CD1c-positive myeloid dendritic cell (primary cell): ENCODE measurements at regions not wholly inside any gene's neighbourhood (a gene's known extent, or its start where the extent isn't known, plus 50 kb on each side); places are given as distances from the start of the nearest gene placed in this dataset.
"Not testable (repeated sequence)": the region's sequence is repeated elsewhere in the genome, so short reads cannot be mapped to it uniquely, and the experiment has no call there.

Source experiments
- DNase-seq: peaks from one replicate; pipeline ENCODE4 v3.0.0-alpha.2; 2016; ENCODE audit errors: extremely low spot score

GRCh38 chr11:71721840-71722239, 111.2 kb upstream of the DEFB108B start:
- DNase-seq = not testable (repeated sequence)

DNA sequence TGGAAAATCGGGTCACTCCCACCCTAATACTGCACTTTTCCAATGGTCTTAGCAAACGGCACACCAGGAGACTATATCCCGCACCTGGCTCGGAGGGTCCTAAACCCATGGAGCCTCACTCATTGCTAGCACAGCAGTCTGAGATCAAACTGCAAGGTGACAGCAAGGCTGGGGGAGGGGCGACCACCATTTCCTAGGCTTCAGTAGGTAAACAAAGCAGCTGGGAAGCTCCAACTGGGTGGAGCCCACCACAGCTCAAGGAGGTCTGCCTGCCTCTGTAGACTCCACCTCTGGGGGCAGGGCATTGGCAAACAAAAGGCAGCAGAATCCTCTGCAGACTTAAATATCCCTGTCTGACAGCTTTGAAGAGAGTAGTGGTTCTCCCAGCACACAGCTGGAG, 109.0 kb upstream of the DEFB108B start:
- DNase-seq = not testable (repeated sequence)

DNA sequence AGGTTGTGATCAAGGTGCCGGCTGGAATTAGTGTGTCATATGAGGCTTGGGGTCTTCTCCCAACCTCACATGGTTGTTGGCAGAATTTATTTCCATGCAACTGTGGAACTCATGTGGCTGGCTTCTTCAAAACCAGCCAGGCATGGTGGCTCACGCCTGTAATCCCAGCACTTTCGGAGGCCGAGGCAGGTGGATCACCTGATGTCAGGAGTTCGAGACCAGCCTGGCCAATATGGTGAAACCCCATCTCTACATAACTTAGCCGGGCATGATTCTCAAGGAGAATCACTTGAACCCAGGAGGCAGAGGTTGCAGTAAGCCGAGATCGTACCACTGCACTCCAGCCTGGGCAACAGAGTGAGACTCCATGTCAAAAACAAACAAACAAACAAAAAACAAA, 102.3 kb upstream of the DEFB108B start:
- DNase-seq = not testable (repeated sequence)

DNA sequence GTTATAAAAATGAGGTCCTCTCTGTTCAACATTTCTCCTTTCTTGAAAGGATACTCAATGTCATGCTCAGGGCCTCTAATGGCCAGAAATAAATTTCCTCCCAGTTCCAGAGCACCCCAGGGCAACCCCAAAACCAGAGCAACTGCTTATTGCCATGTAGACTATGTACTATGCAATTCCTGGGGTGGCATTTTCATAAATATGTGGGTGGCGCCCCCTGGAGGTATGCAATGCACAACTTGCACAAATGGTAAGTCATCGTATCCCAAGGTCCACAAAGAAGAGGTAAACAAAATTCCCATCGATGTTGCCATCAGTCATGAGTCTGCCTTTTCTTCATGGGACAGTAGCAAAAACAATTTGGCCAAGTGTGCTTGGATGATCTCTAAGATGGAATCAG, 98.6 kb upstream of the DEFB108B start:
- not testable (repeated sequence) for DNase-seq

DNA sequence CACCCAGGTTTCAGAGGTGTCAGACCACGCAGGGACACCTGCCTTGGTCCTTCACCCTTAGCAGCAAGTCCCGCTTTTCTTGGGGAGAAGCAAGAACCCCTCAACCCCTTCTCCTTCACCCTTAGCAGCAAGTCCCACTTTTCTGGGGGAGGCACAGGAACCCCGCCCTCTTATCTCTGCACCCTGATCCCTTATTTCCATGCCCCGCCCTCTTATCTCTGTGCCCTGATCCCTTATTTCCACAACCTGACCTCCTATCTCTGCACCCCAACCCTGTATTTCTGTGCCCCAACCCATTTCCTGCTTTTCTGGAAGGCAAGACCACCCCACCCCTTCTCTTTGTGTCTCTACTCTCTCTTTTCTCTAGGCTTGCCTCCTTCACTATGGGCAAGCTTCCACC, 94.7 kb upstream of the DEFB108B start:
- not testable (repeated sequence) for DNase-seq

- not testable (repeated sequence) for DNase-seq
These were observed 89.6 kb upstream of the DEFB108B start for GRCh38 chr11:71743385-71743784.

DNA sequence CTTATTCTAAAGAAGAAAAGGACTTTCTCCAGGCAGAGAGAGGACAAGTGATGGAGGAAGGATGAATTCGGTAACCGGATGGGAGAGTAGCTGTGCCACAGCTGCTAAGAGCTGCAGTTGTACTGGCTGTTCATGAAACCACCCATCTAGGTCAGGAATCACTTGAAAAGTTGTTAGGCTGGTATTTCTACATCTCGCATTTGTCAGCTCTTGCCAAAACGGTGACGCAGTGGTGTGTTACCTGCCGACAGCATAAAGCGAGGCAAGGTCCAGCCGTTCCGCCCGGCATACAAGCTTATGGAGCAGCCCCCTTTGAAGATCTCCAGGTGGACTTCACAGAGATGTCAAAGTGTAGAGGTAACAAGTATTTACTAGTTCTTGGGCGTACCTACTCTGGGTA, 87.3 kb upstream of the DEFB108B start:
- not testable (repeated sequence) for DNase-seq

DNA sequence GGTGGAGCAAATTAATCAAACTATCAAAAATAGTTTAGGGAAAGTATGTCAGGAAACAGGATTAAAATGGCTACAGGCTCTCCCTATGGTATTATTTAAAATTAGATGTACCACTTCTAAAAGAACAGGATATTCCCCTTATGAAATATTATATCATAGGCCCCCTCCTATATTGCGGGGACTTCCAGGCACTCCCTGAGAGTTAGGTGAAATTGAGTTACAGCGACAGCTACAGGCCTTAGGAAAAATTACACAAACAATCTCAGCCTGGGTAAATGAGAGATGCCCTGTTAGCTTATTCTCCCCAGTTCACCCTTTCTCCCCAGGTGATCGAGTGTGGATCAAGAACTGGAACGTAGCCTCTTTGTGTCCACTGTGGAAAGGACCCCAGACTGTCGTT, 86.7 kb upstream of the DEFB108B start:
- DNase-seq = not testable (repeated sequence)

DNA sequence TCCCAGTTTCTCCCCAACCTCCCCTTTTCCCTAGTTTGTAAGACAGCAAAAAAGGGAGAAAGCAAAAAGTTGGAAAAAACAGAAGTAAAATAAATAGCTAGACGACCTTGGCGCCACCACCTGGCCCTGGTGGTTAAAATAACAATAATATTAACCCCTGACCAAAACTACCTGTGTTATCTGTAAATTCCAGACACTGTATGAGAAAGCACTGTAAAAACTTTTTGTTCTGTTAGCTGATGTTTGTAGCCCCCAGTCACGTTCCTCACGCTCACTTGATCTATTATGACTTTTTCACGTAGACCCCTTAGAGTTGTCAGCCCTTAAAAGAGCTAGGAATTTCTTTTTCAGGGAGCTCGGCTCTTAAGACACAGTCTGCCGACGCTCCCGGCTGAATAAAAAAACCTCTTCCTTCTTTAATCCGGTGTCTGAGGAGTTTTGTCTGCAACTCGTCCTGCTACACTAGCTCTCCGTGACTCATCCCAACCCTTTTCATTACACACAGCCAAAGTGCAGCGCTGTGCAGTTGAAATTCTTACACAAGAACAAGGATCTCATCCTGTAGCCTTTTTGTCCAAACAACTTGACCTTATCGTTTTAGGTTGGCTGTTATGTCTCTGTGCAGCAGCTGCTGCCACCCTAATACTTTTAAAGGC, 83.9 kb upstream of the DEFB108B start:
- not testable (repeated sequence) for DNase-seq

DNA sequence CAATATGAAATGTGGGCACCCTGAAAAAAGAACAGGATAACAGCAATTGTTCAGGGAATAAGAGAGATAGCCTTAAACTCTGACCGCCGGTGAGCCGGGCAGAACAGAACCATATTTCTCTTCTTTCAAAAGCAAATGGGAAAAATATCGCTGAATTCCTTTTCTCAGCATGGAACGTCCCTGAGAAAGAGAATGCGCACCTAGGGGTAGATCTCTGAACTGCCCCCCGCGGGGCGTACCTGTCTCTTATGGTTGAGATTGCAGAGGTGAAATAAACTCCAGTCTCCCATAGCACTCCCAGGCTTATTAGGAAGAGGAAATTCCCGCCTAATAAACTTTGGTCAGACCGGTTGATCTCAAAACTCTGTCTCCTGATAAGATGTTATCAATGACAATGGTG, 82.1 kb upstream of the DEFB108B start:
- not testable (repeated sequence) for DNase-seq

DNA sequence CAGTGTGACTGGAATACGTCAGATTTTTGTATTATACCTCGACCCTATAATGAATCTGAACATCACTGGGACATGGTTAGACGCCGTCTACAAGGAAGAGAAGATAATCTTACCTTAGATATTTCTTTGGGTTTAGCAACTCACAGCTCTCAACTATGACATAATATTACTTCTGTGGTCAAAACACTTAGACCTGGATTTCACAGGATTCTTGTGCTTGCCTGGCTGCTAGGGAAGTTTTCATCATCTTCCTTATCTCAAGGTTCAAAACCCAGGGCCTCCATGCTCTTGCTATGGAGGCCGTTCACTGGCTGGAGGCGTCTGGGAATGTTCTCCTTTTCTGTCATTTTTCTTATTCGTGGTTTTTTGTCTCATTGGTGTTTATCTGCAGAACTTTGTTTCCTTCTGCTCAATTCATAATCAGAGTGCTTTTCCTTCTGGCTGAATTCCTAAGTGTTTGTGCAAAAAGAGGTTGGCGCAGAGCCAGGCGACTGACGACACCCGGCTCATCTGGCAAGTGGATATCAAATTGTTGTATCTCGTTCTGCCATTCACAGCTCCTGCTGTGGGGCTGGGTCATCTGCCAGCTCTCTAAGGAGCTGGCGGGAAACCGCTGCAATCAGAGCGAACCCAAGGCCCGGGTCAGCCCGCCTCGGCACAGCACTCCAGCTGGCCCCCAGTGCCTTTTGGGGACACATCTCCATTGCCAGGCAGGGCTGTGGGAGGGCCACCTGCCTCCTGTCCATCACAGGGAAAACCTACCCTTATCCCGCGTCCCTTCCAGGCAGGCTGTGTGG, 68.1 kb upstream of the DEFB108B start:
- DNase-seq = not testable (repeated sequence)

DNA sequence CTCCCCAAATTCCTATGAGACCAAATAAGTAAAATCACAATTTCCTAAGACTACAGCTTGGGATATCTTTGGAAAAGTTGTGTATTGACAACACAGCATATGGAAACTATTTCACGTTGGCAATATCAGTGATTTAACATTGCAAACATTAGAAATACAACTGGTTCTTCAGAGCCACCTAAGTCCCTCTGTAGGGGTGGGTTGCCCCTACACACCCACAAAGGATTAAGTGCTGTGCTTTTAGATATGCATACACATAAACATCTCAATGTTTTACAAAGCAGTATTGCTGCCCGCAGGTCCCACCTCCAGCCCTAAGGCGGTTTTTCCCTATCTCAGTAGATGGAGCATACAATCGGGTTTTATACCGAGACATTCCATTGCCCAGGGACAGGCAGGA, 66.0 kb upstream of the DEFB108B start:
- not testable (repeated sequence) for DNase-seq

DNA sequence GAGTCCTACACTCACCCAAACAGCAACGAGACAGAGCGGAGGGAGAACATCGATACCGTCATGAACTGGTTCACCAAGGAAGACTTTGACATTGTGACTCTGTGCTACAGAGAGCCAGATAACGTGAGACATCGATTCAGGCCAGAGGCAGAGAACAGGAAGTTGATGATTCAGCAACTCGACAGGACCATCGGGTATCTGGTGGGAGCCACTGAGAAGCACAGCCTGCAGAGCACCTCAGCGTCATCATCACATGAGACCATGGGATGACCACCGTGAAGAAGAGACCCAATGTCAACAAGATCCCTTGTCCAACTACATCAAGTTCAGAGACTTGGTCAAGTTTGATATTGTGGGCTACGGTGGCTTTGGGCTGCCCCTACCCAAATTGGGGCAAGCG, 60.8 kb upstream of the DEFB108B start:
- not testable (repeated sequence) for DNase-seq

- no peak for DNase-seq
These were observed 58.3 kb upstream of the DEFB108B start for GRCh38 chr11:71774603-71775222.

- DNase-seq = not testable (repeated sequence)
These were observed 52.9 kb upstream of the DEFB108B start for GRCh38 chr11:71780116-71780515.

DNA sequence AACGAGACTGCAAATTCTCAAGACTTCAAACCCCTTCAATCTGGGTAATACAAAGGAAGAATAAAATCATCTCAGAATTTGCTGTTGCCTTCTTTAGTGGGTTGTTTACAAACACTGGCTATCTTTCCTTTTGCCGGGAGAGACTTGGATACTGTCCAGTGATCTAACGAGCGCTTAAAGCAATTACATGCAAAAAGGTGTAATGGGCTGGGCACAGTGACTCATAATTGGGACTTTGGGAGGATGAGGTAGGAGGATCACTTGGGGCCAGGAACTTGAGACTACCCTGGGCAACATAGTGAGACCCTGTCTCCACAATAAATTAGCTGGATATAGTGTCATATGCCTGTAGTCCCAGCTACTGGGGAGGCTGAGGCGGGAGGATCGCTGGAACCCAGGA, 52.2 kb upstream of the DEFB108B start:
- DNase-seq = not testable (repeated sequence)

GRCh38 chr11:71781491-71781890, 51.5 kb upstream of the DEFB108B start:
- not testable (repeated sequence) for DNase-seq

- not testable (repeated sequence) for DNase-seq
These were observed 50.7 kb upstream of the DEFB108B start for GRCh38 chr11:71782229-71782861.

GRCh38 chr11:71783191-71783590, 49.8 kb upstream of the DEFB108B start:
- not testable (repeated sequence) for DNase-seq
